WTC11 (cell line): ENCODE measurements at regions not wholly inside any gene's neighbourhood (a gene's known extent, or its start where the extent isn't known, plus 50 kb on each side); places are given as distances from the start of the nearest gene placed in this dataset.
A peak's percentile ranks its signal among the peaks of the same experiment; 100 is the strongest.

Source experiments
- ATAC-seq: fragments of 200-7000 bp; cut with Tn5 transposase; 2 replicates; pipeline ENCODE4 v1.10.0; 2021; ENCODE audit warnings: mild to moderate bottlenecking, moderate library complexity
- CTCF ChIA-PET: fragments of 300-600 bp; sonication (Branson Sonifier 250); formaldehyde crosslinking; loops from one replicate; lab custom pipeline; 2021; ENCODE audit warnings: antibody characterized with exemption; lab: Charles Lee
- POLR2A ChIA-PET: fragments of 350-600 bp; sonication (Branson Sonifier 250); formaldehyde crosslinking; loops from one replicate; lab custom pipeline; 2021; ENCODE audit warnings: antibody characterized with exemption; lab: Charles Lee
- DNase-seq: peaks from one replicate; pipeline ENCODE4 v3.0.0; 2021; ENCODE audit warnings: low spot score
- H3K27ac Mint-ChIP-seq: 2 replicates; pipeline ENCODE4 v1.8.0; 2021; ENCODE audit warnings: mixed read lengths
- H3K27me3 Mint-ChIP-seq: 2 replicates; pipeline ENCODE4 v1.8.0; 2021; ENCODE audit warnings: low read depth, mild to moderate bottlenecking, moderate library complexity, mixed read lengths
- H3K36me3 Mint-ChIP-seq: 2 replicates; pipeline ENCODE4 v1.8.0; 2021; ENCODE audit warnings: mixed read lengths
- H3K4me1 Mint-ChIP-seq: 2 replicates; pipeline ENCODE4 v1.8.0; 2022; ENCODE audit warnings: mixed read lengths
- H3K4me3 Mint-ChIP-seq: 2 replicates; pipeline ENCODE4 v1.8.0; 2021; ENCODE audit warnings: mild to moderate bottlenecking, moderate library complexity, mixed read lengths
- H3K9me3 Mint-ChIP-seq: 2 replicates; pipeline ENCODE4 v1.8.0; 2021; ENCODE audit warnings: mixed read lengths
- CREM ChIP-seq: sonication (generic); formaldehyde crosslinking; IDR thresholded peaks from 2 replicates; pipeline ENCODE4 v1.8.1; 2022; ENCODE audit warnings: mild to moderate bottlenecking, missing genetic modification reagents, moderate library complexity
- HMGXB4 ChIP-seq: sonication (generic); formaldehyde crosslinking; IDR thresholded peaks from 2 replicates; pipeline ENCODE4 v1.8.1; 2023; ENCODE audit warnings: mild to moderate bottlenecking, moderate library complexity, missing genetic modification reagents
- KAT7 ChIP-seq: sonication (generic); formaldehyde crosslinking; IDR thresholded peaks from 2 replicates; pipeline ENCODE4 v1.8.1; 2023; ENCODE audit warnings: missing genetic modification reagents, mild to moderate bottlenecking, borderline replicate concordance
- MAX ChIP-seq: sonication (generic); formaldehyde crosslinking; IDR thresholded peaks from 2 replicates; pipeline ENCODE4 v1.8.0; 2022; ENCODE audit warnings: mild to moderate bottlenecking, missing genetic modification reagents
- NFATC4 ChIP-seq: fragments of 250-450 bp; sonication (Bioruptor Pico); IDR thresholded peaks from 2 replicates; pipeline ENCODE4 v1.9.0; 2021; ENCODE audit warnings: mild to moderate bottlenecking
- SMAD4 ChIP-seq: sonication (generic); formaldehyde crosslinking; IDR thresholded peaks from 2 replicates; pipeline ENCODE4 v1.8.0; 2022; ENCODE audit warnings: mild to moderate bottlenecking, missing genetic modification reagents
- SP1 ChIP-seq: sonication (generic); formaldehyde crosslinking; conservative IDR thresholded peaks from 2 replicates; pipeline ENCODE4 v1.8.1; 2022; ENCODE audit warnings: missing genetic modification reagents
- ZNF121 ChIP-seq: sonication (generic); formaldehyde crosslinking; IDR thresholded peaks from 2 replicates; pipeline ENCODE4 v1.8.0; 2023; ENCODE audit warnings: missing genetic modification reagents
- ZNF138 ChIP-seq: sonication (generic); formaldehyde crosslinking; conservative IDR thresholded peaks from 2 replicates; pipeline ENCODE4 v1.8.1; 2022; ENCODE audit warnings: mild to moderate bottlenecking, moderate library complexity, missing genetic modification reagents
- ZNF219 ChIP-seq: sonication (generic); formaldehyde crosslinking; IDR thresholded peaks from 2 replicates; pipeline ENCODE4 v1.8.0; 2023; ENCODE audit warnings: missing genetic modification reagents, mild to moderate bottlenecking, borderline replicate concordance
- ZNF317 ChIP-seq: sonication (generic); formaldehyde crosslinking; IDR thresholded peaks from 2 replicates; pipeline ENCODE4 v1.8.1; 2023; ENCODE audit warnings: low read depth, mild to moderate bottlenecking, moderate library complexity, missing genetic modification reagents, borderline replicate concordance
- ZNF396 ChIP-seq: fragments of 250-450 bp; sonication (Bioruptor Pico); IDR thresholded peaks from 2 replicates; pipeline ENCODE4 v1.8.0; 2021; ENCODE audit warnings: mild to moderate bottlenecking, moderate library complexity, borderline replicate concordance
- ZNF416 ChIP-seq: fragments of 250-450 bp; sonication (Bioruptor Pico); IDR thresholded peaks from 2 replicates; pipeline ENCODE4 v1.9.0; 2021; ENCODE audit warnings: mild to moderate bottlenecking, inconsistent platforms
- ZNF423 ChIP-seq: fragments of 250-450 bp; sonication (Bioruptor Pico); IDR thresholded peaks from 2 replicates; pipeline ENCODE4 v2.1.2; 2022; ENCODE audit warnings: mild to moderate bottlenecking, moderate library complexity
- ZNF671 ChIP-seq: fragments of 250-450 bp; sonication (Bioruptor Pico); IDR thresholded peaks from 2 replicates; pipeline ENCODE4 v1.8.0; 2021; ENCODE audit warnings: mild to moderate bottlenecking
- TF ChIP-seq, protein P1 (sequence below): sonication (generic); formaldehyde crosslinking; IDR thresholded peaks from 2 replicates; pipeline ENCODE4 v1.8.0; 2022; ENCODE audit warnings: missing genetic modification reagents
- TF ChIP-seq, protein P2 (sequence below): sonication (generic); formaldehyde crosslinking; IDR thresholded peaks from 2 replicates; pipeline ENCODE4 v1.8.0; 2022; ENCODE audit warnings: mild to moderate bottlenecking, missing genetic modification reagents

GRCh38 chr9:80447876-80448275 is 876.1 kb downstream of the TLE4 start:
- Mint-ChIP-seq H3K27me3 (no peaks in the 10 kb centered on the region; the same call in 1 of the 2 replicates), H3K9me3 (peaks cover 8% of the 10 kb centered on the region), H3K4me3 (no peak overlapping the region), H3K36me3 (0 out of 2 replicates have a peak, but pooled peaks cover 2% of the 10 kb centered on the region), H3K4me1 (peaks cover 16% of the 10 kb centered on the region), H3K27ac (no peak overlapping the region)
- no peak for TF ChIP-seq ZNF423 (CRISPR knock-in tag)
- no peak for TF ChIP-seq ZNF138 (CRISPR knock-in tag)
- TF ChIP-seq ZNF317 (CRISPR knock-in tag) = no peak
- DNase-seq = no peak
- POLR2A ChIA-PET = no interaction called here
- no peak for ATAC-seq
- CTCF ChIA-PET = no interaction called here

- TF ChIP-seq NFATC4 (CRISPR knock-in tag) (peak; percentile 54; the same call in 1 of the 2 replicates), KAT7 (CRISPR knock-in tag) (no peak), ZNF671 (peak; percentile 50; the same call in 1 of the 2 replicates)
- ChIA-PET POLR2A (no interaction called here), CTCF (no interaction called here)
Measured at GRCh38 chr9:80440724-80441123, 869.0 kb downstream of the TLE4 start.

DNA sequence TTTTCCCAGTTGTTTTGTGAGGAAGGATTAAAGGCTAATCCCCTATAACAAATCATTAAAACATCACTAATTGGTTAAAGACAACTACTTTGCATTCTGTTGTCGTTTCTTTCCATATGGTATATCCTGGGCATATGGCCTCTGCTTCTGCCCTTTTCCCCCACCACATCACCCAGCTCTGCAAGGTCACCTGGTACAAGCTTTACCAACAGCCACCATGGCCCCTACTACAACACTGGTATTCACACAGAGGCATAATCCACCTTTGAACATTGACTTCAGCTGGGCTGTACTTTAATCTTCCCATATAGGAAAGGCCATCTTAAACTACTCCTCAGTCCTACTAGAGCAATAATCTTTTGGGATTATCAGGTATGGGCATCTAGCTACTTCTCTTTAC is 866.1 kb downstream of the TLE4 start:
- H3K9me3 Mint-ChIP-seq = no peaks in the 10 kb centered on the region
- no peak overlapping the region for H3K4me3 Mint-ChIP-seq
- DNase-seq (no peak), ATAC-seq (no peak)
- no peak overlapping the region for H3K27ac Mint-ChIP-seq
- ChIA-PET CTCF (no interaction called here), POLR2A (no interaction called here)
- TF ChIP-seq, protein P1, sequence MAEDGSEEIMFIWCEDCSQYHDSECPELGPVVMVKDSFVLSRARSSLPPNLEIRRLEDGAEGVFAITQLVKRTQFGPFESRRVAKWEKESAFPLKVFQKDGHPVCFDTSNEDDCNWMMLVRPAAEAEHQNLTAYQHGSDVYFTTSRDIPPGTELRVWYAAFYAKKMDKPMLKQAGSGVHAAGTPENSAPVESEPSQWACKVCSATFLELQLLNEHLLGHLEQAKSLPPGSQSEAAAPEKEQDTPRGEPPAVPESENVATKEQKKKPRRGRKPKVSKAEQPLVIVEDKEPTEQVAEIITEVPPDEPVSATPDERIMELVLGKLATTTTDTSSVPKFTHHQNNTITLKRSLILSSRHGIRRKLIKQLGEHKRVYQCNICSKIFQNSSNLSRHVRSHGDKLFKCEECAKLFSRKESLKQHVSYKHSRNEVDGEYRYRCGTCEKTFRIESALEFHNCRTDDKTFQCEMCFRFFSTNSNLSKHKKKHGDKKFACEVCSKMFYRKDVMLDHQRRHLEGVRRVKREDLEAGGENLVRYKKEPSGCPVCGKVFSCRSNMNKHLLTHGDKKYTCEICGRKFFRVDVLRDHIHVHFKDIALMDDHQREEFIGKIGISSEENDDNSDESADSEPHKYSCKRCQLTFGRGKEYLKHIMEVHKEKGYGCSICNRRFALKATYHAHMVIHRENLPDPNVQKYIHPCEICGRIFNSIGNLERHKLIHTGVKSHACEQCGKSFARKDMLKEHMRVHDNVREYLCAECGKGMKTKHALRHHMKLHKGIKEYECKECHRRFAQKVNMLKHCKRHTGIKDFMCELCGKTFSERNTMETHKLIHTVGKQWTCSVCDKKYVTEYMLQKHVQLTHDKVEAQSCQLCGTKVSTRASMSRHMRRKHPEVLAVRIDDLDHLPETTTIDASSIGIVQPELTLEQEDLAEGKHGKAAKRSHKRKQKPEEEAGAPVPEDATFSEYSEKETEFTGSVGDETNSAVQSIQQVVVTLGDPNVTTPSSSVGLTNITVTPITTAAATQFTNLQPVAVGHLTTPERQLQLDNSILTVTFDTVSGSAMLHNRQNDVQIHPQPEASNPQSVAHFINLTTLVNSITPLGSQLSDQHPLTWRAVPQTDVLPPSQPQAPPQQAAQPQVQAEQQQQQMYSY = no peak
- TF ChIP-seq ZNF671 = no peak
- H3K4me1 Mint-ChIP-seq = peaks cover 4% of the 10 kb centered on the region; the same call in 1 of the 2 replicates
- no peaks in the 10 kb centered on the region for H3K27me3 Mint-ChIP-seq
- H3K36me3 Mint-ChIP-seq = no peaks in the 10 kb centered on the region

More at GRCh38 chr9:80440724-80441123, 869.0 kb downstream of the TLE4 start:
- H3K9me3 Mint-ChIP-seq = no peaks in the 10 kb centered on the region
- no peak for DNase-seq
- H3K36me3 Mint-ChIP-seq = no peaks in the 10 kb centered on the region
- H3K27me3 Mint-ChIP-seq = no peaks in the 10 kb centered on the region
- no peak overlapping the region for H3K27ac Mint-ChIP-seq
- no peak overlapping the region for H3K4me3 Mint-ChIP-seq
- H3K4me1 Mint-ChIP-seq = peaks cover 1% of the 10 kb centered on the region; the same call in 1 of the 2 replicates
- peak; percentile 34; the same call in 1 of the 2 replicates for ATAC-seq

- Mint-ChIP-seq H3K36me3 (no peaks in the 10 kb centered on the region), H3K27ac (no peak overlapping the region), H3K4me3 (no peak overlapping the region), H3K9me3 (no peaks in the 10 kb centered on the region), H3K4me1 (peaks cover 4% of the 10 kb centered on the region; the same call in 1 of the 2 replicates), H3K27me3 (no peaks in the 10 kb centered on the region)
- POLR2A ChIA-PET = no interaction called here
- no peak for ATAC-seq
- no peak for DNase-seq
- CTCF ChIA-PET = no interaction called here
- TF ChIP-seq KAT7 (CRISPR knock-in tag) (no peak), ZNF121 (CRISPR knock-in tag) (no peak), ZNF138 (CRISPR knock-in tag) (no peak), ZNF396 (CRISPR knock-in tag) (no peak), HMGXB4 (CRISPR knock-in tag) (no peak), SP1 (CRISPR knock-in tag) (no peak), ZNF416 (CRISPR knock-in tag) (no peak), CREM (CRISPR knock-in tag) (no peak), SMAD4 (CRISPR knock-in tag) (no peak), ZNF423 (CRISPR knock-in tag) (no peak), ZNF671 (no peak), MAX (CRISPR knock-in tag) (no peak), ZNF219 (CRISPR knock-in tag) (no peak)
- TF ChIP-seq, protein P1 = no peak
- TF ChIP-seq, protein P2, sequence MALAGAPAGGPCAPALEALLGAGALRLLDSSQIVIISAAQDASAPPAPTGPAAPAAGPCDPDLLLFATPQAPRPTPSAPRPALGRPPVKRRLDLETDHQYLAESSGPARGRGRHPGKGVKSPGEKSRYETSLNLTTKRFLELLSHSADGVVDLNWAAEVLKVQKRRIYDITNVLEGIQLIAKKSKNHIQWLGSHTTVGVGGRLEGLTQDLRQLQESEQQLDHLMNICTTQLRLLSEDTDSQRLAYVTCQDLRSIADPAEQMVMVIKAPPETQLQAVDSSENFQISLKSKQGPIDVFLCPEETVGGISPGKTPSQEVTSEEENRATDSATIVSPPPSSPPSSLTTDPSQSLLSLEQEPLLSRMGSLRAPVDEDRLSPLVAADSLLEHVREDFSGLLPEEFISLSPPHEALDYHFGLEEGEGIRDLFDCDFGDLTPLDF (CRISPR knock-in tag) = no peak
Measured at GRCh38 chr9:80437091-80437640, 865.4 kb downstream of the TLE4 start.
